Activated CD4-positive, alpha-beta T cell treated with anti-CD3 and anti-CD28 coated beads for 48 hours (primary cell): ENCODE measurements at regions not wholly inside any gene's neighbourhood (a gene's known extent, or its start where the extent isn't known, plus 50 kb on each side); places are given as distances from the start of the nearest gene placed in this dataset.
"Not testable (repeated sequence)": the region's sequence is repeated elsewhere in the genome, so short reads cannot be mapped to it uniquely, and the experiment has no call there.

ENCODE experiments used
- DNase-seq: peaks from one replicate; pipeline ENCODE4 v3.0.0-alpha.2; 2020

- no peak for DNase-seq
Observed at GRCh38 chr21:15119486-15119885, 54.7 kb upstream of the NRIP1 start.

DNA sequence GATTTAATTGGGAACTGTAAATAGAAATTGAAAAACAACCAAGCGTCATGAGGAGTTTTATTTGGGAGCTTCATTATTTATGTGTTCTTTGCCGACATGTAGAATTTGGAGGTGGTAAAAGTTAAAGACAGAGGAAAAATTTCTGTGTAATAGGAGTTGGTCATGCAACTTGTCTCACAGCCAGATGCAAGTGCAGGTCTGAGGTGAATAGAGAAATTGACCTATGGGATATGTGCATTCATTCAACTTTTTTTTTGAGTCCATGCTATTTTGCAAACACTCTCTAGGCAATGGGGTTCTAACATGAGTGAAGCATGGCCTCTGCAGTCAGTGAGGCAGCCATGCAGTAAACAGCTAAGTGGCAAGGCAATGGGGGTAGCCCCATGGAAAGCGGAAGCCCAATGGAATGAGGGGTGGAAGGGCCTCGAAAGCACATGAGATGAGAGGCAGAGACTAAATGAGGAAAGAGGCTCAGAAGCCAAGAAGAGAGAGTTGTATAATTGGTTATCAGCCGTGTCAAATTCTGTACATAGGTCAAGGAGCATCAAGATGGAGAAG, 56.4 kb upstream of the NRIP1 start:
- DNase-seq: no peak

DNA sequence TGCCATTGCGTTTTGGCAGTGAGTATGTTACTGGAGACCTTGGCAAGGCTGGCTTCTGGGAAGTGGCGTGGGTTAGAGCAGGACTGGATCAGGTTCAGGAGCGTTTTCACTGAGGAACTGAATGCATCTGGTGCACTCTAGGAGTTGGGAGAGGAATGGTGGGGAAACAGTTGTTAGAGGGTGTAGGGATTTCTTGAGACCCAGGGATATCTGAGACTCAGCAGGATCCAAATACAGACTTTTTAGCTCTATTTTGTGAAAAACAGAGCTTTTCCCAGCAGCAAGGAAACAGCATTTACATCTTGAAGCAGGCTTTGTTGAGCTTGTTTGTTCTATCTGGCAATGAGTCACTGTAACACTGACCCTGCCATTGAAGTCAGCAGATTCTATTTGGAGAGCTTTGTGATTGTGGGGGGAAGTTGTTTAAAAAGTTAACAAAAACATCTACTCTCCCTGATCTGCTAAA, 56.9 kb upstream of the NRIP1 start:
- DNase-seq: no peak

DNA sequence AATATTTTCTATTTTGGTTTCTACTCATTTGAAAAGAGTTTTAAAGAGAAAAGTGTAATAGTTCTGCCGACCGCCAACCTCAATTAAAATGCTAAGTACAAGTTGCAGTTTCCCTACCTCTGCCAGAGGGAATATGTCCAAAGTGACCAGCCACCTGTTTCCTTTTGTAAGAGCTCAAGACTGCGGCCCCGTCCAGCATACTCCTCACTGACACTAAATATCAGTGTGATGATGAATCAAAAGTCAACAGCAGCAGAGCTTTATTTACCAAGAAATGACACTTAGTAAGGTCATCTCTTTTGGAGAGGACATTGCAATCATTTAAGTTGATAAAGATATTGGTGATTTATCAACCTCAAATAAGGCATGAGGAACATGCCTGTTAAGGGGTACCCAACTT, 57.4 kb upstream of the NRIP1 start:
- DNase-seq: no peak

GRCh38 chr21:15124731-15125130, 59.9 kb upstream of the NRIP1 start:
- no peak for DNase-seq

DNA sequence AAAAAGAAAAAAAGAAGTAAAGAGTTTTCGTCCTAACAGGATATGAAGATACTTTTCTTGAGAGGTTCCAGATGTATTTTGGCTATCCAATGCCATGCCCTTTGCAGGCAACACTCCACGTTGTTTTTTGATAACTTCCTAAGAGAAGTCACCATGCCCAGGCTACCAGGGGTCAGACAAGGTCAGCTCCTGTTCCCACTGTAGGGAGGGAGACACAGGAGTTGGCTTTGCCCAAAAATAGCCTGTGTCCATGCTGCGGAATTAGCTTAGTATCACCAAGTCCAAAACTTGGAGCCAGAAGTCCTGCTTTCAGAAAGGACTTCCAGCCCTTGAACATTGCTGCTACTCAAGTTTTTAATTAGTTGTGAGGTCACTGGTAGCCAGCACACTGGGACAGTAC, 62.1 kb upstream of the NRIP1 start:
- DNase-seq: no peak

DNA sequence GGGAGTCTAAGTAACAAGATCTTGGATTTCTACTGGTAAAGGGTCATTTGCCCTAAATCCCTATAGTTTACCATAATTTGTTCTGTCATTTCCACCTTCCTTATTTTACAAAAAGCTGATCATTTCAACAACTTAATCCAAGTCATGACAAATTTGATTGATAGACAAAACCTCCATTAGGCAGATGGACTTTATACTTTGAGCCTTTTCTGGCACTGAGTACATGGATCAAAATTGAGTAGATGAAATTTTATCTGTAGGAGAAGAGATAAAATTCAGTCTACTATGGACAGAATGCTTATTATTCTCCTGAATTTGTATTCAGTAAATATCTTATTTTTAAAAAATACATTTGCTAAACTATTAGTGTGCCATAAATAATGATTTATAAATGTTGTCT, 62.6 kb upstream of the NRIP1 start:
- DNase-seq: no peak

DNA sequence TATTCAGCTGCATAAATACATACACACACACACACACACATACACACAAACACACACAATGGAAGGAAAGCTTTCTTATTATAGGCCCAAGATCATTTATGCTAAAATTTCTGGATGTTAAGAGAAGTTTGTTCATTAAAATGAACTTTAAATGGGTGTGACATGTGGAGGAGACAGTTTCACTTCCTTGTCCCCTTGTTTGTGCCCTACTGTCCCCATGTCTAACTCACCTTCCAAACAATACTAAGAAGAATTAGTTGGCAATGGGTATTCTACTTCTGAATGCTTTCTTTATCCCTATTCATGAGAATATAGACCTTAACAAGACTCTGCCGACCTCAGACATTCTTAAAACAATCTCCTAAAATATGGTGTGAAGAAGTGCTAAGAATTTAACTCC, 63.5 kb upstream of the NRIP1 start:
- no peak for DNase-seq

- not testable (repeated sequence) for DNase-seq
Observed at GRCh38 chr21:15128714-15129113, 63.9 kb upstream of the NRIP1 start.

GRCh38 chr21:15130326-15130725, 65.5 kb upstream of the NRIP1 start:
- DNase-seq: no peak

GRCh38 chr21:15130751-15131150, 66.0 kb upstream of the NRIP1 start:
- no peak for DNase-seq

DNA sequence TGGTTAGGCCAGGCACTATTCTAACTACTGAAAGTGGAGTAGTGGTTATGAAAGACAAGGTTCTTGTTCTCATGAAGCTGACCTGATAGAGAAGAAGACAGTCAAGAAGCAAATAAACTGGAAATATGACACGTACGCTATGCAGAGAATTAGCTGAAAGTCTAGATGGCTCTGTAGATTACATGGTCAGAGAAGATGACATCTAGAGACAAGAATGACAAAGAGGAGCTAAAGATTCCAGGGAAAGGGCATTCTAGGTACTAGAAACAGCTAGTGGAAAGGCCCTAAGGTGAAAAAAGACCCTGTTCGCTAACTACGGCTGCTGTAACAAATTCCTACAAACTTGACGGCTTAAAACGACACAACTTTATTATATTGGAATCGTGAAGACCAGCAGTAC, 68.0 kb upstream of the NRIP1 start:
- DNase-seq: no peak

- no peak for DNase-seq
Observed at GRCh38 chr21:15134701-15135470, 70.1 kb upstream of the NRIP1 start.

- no peak for DNase-seq
Observed at GRCh38 chr21:15135867-15136629, 71.2 kb upstream of the NRIP1 start.

- DNase-seq: no peak
Observed at GRCh38 chr21:15138490-15138889, 73.7 kb upstream of the NRIP1 start.

DNA sequence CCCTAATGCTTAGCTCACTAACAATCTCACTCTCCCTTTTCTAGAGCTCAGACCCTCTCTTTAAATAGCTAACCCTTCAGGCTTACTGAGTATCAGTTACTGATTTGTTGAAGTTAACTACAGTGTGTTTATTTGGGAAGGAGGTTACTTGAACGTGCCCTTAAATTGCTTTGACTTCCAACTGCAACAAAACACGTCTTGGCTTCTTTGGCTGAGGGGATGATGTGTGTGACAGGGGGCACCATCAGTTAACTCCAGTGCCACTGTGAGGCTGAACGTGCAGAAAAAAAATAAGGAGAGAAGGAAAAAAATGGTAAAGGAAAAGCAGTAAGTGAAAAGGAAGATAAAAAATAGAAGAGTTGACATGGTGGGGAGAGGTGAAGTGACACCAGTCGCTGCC, 75.1 kb upstream of the NRIP1 start:
- DNase-seq: no peak

GRCh38 chr21:15140321-15141019, 75.7 kb upstream of the NRIP1 start:
- DNase-seq: no peak

DNA sequence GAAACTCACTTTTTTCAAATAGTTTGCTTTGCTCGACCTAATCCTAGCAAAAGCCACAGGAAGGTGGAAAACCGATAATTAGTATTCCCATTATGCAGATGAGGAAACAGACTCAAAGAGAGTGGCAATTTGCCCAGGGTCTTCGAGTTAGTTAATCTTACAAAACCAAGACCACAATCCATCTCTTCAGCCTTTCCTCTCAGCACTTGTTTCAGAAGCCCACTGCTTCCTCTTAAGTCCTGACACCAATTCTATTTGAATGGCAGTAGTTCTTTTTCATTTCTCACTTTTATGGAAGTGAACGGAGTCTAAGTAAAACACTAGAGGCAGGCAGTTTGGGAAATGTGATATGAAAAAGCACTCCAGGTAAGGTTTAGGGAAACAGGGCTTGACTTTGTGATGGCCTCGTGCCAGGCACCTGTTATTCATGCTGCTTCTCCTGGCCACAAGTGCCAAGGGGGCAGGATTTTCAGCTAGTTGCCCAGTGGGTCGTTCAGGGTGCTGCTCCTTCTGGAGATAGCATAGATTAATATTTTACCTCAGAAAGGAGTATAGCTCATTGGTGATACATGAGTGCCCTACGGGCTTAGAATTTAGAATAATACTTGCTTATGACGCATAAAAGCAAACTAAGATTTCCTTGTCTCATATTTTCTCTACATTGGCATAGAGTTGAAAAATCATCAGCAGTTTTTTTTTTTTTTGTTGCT, 76.6 kb upstream of the NRIP1 start:
- DNase-seq: no peak

DNA sequence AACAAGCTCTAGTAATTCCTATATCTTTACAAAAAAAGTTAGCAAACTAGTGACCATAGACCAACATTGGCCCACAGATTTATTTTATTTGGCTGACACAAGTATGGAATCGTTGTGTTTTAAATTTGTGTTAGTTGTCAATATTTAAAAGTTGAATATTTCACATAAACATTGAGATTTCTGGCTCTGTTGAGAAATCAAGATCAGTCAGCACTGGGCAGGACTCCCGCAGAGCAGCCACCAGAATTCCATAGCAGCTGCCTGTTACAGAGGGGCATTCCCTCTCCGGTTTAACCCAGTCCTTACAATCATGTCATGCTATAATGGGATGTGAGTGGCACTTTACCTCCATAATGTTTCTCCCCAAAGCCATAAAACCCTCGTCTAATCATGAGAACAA, 79.2 kb upstream of the NRIP1 start:
- DNase-seq: no peak

- no peak for DNase-seq
Observed at GRCh38 chr21:15148437-15148836, 83.6 kb upstream of the NRIP1 start.

DNA sequence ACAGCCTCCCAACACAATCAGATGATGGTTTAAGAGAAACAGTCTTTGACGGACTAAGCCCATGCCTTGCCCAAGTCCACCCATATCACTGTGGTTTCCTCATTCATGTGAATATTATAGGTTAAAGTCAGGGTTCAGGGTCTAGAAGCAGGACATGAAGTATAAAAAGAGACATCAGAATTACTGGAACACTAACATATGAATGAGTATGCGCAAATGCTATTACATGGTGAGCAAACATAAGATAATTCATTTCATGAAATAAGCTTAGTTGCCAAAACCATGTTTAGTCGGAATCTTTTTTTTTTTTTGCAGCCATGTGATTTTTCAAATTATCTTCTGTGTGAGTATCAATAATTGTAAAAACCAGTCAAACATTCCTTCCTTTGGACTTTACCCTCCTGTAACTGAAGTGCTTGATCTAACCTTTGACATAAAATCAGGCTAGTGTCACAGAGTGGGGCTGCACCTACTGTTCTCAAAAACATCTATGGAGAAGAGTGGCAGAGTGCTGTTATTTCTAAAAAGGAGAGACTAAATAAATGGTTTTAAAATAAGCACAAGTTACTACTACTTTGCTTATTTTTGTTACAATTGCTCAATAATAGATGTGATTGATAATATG, 84.9 kb upstream of the NRIP1 start:
- no peak for DNase-seq

DNA sequence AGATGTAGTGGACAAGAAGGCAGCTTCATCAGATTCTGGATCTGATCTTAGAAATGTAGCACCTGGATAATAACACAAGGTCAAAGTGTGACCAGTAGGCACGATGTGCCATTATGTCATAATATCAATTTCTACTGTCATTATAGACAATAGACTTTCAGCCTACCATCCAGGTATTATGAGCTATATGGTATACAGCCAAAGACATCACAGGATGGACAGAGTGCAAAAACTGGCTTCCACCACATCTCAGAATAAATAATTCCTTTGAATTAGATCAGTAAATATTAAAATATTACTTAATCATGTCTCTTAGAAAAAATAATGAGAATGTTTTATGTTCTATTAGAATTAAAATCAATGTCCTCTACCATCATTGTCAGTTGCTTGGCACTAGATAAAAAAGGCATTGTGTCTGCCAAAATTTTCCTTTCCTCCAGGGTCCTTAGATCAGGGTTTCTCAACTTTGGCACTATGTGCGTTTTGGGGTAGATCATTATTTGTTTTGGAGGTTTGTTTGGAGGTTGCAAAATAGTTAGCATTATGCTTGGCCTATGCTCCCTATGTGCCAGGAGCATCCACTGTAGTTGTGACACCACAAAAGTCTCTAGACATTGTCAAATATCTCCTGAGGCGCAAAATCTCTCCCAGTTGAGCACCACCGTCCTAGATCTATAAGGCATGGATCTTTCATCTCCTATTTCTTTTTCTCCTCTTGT, 86.7 kb upstream of the NRIP1 start:
- DNase-seq: no peak
